ENCODE measurements at regions not wholly inside any gene's neighbourhood (a gene's known extent, or its start where the extent isn't known, plus 50 kb on each side); places are given as distances from the start of the nearest gene placed in this dataset.

DNA sequence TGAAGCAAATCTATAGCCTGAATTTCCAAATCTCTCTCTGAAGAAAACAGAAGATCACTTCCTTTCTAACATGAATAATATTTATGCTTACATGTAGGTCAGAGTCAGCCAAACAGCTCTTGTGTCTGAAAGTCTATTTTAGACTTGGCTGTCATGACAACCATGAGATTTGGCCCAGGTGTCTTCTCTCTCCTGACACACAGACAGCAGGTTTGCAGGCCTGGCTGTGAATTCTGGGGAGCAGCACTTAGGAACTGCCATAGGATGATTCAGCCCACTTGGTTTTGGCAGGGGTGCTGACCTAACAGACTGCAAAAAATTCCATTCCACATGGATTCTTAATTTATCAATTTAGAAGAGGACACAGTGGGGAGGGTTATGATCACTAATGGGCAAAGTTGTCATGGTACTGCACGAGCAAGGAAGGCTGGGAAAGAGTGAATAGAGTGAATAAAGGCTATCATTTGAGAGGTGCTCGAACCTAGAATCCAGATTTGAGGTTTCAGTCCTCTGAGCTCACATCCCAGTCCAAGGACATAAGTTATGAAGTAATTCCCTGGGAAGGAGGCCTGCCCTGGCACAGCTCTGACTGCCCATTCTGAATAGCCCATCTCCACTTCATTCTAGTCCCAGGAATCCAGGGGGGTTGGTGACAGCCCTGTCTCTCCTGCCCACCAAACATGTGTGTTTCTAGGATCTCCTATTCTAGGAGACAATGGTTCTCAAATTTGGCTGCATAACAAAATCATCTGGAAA, 453.9 kb upstream of the TRIB2 start:
- Mint-ChIP-seq H3K27me3 (peaks cover 4% of the 10 kb centered on the region), H3K36me3 (ENCODE audit: insufficient read depth) (no peaks in the 10 kb centered on the region), H3K9me3 (ENCODE audit: low read depth) (peaks cover 2% of the 10 kb centered on the region), H3K4me3 (ENCODE audit: low read depth) (no peak overlapping the region), H3K27ac (no peak overlapping the region), H3K4me1 (ENCODE audit: low read depth) (no peaks in the 10 kb centered on the region)
- TF ChIP-seq, protein P1, sequence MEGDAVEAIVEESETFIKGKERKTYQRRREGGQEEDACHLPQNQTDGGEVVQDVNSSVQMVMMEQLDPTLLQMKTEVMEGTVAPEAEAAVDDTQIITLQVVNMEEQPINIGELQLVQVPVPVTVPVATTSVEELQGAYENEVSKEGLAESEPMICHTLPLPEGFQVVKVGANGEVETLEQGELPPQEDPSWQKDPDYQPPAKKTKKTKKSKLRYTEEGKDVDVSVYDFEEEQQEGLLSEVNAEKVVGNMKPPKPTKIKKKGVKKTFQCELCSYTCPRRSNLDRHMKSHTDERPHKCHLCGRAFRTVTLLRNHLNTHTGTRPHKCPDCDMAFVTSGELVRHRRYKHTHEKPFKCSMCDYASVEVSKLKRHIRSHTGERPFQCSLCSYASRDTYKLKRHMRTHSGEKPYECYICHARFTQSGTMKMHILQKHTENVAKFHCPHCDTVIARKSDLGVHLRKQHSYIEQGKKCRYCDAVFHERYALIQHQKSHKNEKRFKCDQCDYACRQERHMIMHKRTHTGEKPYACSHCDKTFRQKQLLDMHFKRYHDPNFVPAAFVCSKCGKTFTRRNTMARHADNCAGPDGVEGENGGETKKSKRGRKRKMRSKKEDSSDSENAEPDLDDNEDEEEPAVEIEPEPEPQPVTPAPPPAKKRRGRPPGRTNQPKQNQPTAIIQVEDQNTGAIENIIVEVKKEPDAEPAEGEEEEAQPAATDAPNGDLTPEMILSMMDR (IDR thresholded peaks at IDR 0.05; ENCODE audit: unreplicated experiment) = no peak
- DNase-seq (ENCODE audit: low spot score, unreplicated experiment) = no peak

DNA sequence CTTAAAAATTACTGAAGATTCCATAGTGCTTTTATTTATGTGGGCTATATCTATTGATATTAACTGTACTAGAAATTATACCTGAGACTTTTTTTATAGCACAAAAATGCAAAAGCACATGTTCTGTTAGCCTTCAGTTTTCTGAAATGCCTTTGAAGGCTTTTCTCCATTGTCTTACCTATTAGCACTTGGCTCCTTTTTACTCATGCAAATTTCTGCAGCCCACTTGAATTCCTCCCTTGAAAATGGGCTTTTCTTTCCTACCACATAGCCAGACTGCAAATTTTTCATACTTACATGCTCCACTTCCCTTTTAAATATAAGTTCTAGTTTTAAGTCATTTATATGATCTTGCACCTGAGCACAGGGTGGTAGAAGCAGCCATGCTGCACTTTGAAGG, 453.0 kb upstream of the TRIB2 start:
- Mint-ChIP-seq H3K9me3 (ENCODE audit: low read depth) (peaks cover 2% of the 10 kb centered on the region), H3K4me1 (ENCODE audit: low read depth) (no peaks in the 10 kb centered on the region), H3K36me3 (ENCODE audit: insufficient read depth) (no peaks in the 10 kb centered on the region), H3K4me3 (ENCODE audit: low read depth) (no peak overlapping the region), H3K27me3 (peaks cover 4% of the 10 kb centered on the region), H3K27ac (no peak overlapping the region)
- no peak for DNase-seq (ENCODE audit: low spot score, unreplicated experiment)
- TF ChIP-seq, protein P1 (IDR thresholded peaks at IDR 0.05; ENCODE audit: unreplicated experiment) = no peak

DNA sequence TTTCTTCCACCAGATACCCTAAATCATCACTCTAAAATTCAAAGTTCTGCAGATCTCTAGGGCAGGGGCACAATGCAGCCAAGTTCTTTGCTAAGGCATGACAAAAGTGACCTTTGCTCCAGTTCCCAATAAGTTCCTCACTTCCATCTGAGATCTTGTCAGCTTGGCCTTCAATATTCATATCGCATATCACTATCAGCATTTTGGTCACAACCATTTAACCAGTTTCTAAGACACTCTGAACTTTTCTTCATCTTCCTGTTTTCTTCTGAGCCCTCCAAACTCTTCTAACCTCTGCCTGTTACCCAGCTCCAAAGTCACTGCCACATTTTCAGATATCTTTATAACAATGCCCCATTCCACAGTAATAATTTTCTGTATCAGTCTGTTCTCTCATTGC, 452.6 kb upstream of the TRIB2 start:
- Mint-ChIP-seq H3K4me1 (ENCODE audit: low read depth) (no peaks in the 10 kb centered on the region), H3K9me3 (ENCODE audit: low read depth) (peaks cover 2% of the 10 kb centered on the region), H3K27ac (no peak overlapping the region), H3K36me3 (ENCODE audit: insufficient read depth) (no peaks in the 10 kb centered on the region), H3K4me3 (ENCODE audit: low read depth) (no peak overlapping the region), H3K27me3 (peaks cover 4% of the 10 kb centered on the region)
- TF ChIP-seq, protein P1 (IDR thresholded peaks at IDR 0.05; ENCODE audit: unreplicated experiment) = no peak
- DNase-seq (ENCODE audit: low spot score, unreplicated experiment) = no peak

DNA sequence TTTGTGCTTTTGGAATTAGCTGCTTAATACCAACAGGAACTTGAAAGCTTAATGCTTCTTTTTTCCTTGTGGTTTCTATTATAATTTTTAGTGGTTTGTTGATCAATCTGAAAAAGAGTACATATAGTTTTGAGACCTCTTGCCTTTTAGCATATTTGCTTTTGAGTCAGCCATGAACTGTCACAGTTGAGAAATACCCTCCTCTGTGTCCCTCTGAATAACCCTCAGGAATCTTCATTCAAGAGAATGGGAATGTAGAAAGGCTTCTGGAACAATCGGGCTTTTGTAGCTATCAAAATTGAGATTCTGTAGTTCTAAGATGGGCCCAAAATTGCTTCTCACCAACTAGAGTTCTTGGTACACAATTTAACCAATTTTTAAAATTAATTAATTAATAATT, 451.1 kb upstream of the TRIB2 start:
- TF ChIP-seq, protein P1 (IDR thresholded peaks at IDR 0.05; ENCODE audit: unreplicated experiment) = no peak
- Mint-ChIP-seq H3K4me1 (ENCODE audit: low read depth) (no peaks in the 10 kb centered on the region), H3K36me3 (ENCODE audit: insufficient read depth) (no peaks in the 10 kb centered on the region), H3K9me3 (ENCODE audit: low read depth) (peaks cover 2% of the 10 kb centered on the region), H3K27ac (no peak overlapping the region), H3K4me3 (ENCODE audit: low read depth) (no peak overlapping the region), H3K27me3 (peaks cover 4% of the 10 kb centered on the region)
- no peak for DNase-seq (ENCODE audit: low spot score, unreplicated experiment)

DNA sequence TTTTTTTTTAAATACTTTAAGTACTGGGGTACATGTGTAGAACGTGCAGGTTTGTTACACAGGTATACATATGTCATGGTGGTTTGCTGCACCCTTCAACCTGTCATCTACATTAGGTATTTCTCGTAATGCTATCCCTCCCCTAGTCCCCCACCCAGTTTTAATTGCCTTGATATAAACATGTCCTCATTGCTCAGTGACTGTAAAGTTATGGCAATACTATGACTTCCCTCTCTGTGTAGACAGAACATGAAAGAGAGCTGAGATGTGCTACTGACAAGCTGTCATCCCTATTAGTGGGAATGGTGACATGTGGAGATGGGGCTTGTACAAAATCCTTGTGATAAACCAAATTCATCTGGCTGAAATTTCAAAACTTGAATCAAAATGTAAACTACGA, 449.7 kb upstream of the TRIB2 start:
- TF ChIP-seq, protein P1 (IDR thresholded peaks at IDR 0.05; ENCODE audit: unreplicated experiment) = no peak
- H3K4me1 Mint-ChIP-seq (ENCODE audit: low read depth) = no peaks in the 10 kb centered on the region
- H3K9me3 Mint-ChIP-seq (ENCODE audit: low read depth) = no peaks in the 10 kb centered on the region
- DNase-seq (ENCODE audit: low spot score, unreplicated experiment) = no peak
- H3K27ac Mint-ChIP-seq = no peak overlapping the region
- H3K4me3 Mint-ChIP-seq (ENCODE audit: low read depth) = no peak overlapping the region
- peaks cover 4% of the 10 kb centered on the region for H3K27me3 Mint-ChIP-seq
- H3K36me3 Mint-ChIP-seq (ENCODE audit: insufficient read depth) = no peaks in the 10 kb centered on the region

Data from progenitor cell of endocrine pancreas (in vitro differentiated cells).